GM13977 (cell line): ENCODE measurements at regions not wholly inside any gene's neighbourhood (a gene's known extent, or its start where the extent isn't known, plus 50 kb on each side); places are given as distances from the start of the nearest gene placed in this dataset.
"Not testable (repeated sequence)": the region's sequence is repeated elsewhere in the genome, so short reads cannot be mapped to it uniquely, and the experiment has no call there.

Experiments
- DNase-seq: peaks from one replicate; pipeline ENCODE4 v3.0.0; 2012; ENCODE audit warnings: low spot score
- CTCF ChIP-seq: IDR thresholded peaks from 2 replicates; pipeline ENCODE4 v1.5.1; 2012; ENCODE audit warnings: mild to moderate bottlenecking, control low read depth; ENCODE audit not compliant: insufficient read depth; ENCODE audit errors: extremely low read depth, missing control alignments
- in situ Hi-C: fragments of 300-500 bp; cut with MboI; formaldehyde crosslinking; loops from one replicate; pipeline ENCODE4 v1.12.0; 2022; ENCODE audit warnings: low sequenced_read_pairs, low pct_unique_long_range_greater_than_20kb, mixed read lengths, inconsistent platforms; ENCODE audit not compliant: unreplicated experiment

GRCh38 chr12:83700838-83701237 lies 1014.1 kb downstream of the TMTC2 start:
- no peak for DNase-seq
- in situ Hi-C loops: no loop called here
- no peak for TF ChIP-seq CTCF

- in situ Hi-C loops, DNase-seq: not testable (repeated sequence)
Measured at GRCh38 chr12:83696311-83696710, 1009.6 kb downstream of the TMTC2 start.

GRCh38 chr12:83691730-83692129 lies 1005.0 kb downstream of the TMTC2 start:
- in situ Hi-C loops: no loop called here
- no peak for DNase-seq
- no peak for TF ChIP-seq CTCF

- in situ Hi-C loops: no loop called here
- no peak for TF ChIP-seq CTCF
- no peak for DNase-seq
Measured at GRCh38 chr12:83690465-83690864, 1003.8 kb downstream of the TMTC2 start.

- DNase-seq: no peak
- no peak for TF ChIP-seq CTCF
- in situ Hi-C loops: no loop called here
Measured at GRCh38 chr12:83689333-83689732, 1002.6 kb downstream of the TMTC2 start.

- in situ Hi-C loops: no loop called here
- no peak for DNase-seq
- no peak for TF ChIP-seq CTCF
Measured at GRCh38 chr12:83676781-83677295, 990.1 kb downstream of the TMTC2 start.

GRCh38 chr12:83666690-83667089 lies 980.0 kb downstream of the TMTC2 start:
- in situ Hi-C loops: no loop called here

More at GRCh38 chr12:83666690-83667089, 980.0 kb downstream of the TMTC2 start:
- DNase-seq: no peak
- TF ChIP-seq CTCF: no peak
